NOMO-1 treated with dmso at 0.1 percent for 144 hours (cell line): ENCODE measurements at regions not wholly inside any gene's neighbourhood (a gene's known extent, or its start where the extent isn't known, plus 50 kb on each side); places are given as distances from the start of the nearest gene placed in this dataset.

ENCODE experiments used
- DNase-seq: peaks from one replicate; lab custom pipeline; 2025; ENCODE audit not compliant: unreplicated experiment; lab: John Stamatoyannopoulos, UW

DNA sequence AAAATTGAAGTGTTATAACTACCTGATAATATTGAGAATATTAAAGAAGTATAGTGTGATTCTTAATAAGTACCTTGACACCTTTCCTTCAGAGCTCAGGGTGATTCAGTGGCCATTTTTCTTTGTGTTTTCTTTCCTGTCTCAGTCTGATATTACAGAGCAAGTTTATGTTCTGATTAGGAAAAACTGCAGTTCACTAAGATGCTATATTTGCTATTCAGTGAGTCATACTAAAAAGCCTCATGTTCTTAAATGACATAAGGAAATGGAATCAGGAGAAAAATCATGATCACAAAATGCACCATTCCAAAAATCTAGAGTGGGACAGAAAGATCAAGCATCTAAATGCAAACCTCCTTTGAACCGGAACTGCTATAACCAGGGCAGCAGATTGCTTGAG lies 390.6 kb upstream of the ATP2B1 start:
- no peak for DNase-seq

DNA sequence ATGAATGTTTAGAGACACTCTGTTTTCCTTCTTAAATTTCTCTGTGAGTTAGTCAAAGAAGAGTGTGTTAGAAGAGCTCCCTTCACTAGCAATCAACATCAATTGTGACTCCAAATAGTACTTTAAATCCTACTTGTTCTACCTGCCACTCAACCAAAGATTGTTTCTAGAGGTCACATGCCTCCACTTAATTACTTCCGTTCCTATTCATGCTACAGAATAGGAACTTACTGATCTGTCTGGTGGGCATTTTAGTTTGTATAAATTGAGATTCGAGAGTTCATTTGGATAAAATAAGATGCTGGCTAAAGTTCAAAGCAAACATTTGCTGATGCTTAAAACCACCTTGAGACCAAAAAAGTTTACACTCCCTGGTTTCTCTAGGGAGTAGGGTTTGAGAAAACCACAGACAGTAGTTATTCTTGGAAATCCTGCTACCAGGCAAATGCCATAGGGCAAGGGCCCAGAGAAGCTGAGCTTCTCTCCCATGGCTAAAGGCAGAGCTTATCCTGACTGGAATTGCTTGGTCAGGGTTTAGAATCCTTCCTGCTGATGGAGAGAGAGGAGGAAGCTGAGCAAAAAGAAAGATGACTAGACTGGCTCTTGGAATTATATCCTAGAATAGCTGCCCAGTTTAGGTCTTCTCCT lies 389.6 kb upstream of the ATP2B1 start:
- no peak for DNase-seq

DNA sequence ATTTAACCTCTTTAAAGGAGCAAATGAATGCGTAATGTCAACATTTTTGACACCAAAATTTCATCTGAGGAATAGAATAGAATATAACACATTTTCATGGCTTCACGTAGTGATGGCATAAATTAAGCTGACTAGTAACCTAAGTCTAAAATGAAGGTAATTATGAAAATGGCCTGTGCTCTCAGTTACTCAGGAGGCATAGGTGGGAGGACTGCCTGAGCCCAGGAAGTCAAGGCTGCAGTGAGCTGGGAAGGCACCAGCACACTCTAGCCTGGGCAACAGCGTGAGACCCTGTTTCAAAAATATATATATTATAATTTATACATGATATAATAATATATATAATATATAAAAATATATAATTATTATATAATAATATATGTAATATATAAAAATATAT lies 383.2 kb upstream of the ATP2B1 start:
- no peak for DNase-seq

DNA sequence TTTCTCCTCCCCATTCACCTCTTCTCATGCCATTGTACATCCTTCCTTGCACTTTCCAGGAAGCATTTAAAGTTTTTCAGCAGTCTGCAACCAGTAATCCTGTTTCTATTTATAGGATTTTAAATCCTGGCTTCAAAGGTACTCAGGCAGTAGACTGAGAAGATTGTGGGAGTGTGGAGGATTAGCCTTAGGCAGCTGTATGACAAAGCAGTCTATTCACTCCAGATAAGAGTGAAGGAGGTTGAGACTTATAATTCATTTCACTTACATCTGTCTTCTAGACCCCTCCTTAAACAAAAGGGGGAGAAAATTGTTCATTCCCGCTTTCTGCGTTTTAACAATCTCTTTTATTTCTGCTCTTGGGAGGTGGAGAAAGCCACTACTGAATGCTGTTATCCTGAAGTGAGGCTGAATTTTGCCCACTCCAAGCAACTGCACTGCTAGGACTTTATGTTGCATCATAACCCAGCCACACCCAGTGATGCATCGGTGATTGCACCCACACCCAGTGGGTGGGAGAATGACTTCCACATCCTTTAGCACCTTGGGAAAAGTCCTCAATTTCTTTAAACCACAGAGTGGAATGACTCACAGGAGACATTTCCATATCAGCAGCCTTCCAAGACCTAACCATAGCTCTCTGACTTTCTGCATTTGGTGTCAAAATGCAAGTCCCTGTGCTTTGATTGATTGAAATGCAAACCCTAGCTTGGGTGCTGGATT lies 382.5 kb upstream of the ATP2B1 start:
- no peak for DNase-seq

DNA sequence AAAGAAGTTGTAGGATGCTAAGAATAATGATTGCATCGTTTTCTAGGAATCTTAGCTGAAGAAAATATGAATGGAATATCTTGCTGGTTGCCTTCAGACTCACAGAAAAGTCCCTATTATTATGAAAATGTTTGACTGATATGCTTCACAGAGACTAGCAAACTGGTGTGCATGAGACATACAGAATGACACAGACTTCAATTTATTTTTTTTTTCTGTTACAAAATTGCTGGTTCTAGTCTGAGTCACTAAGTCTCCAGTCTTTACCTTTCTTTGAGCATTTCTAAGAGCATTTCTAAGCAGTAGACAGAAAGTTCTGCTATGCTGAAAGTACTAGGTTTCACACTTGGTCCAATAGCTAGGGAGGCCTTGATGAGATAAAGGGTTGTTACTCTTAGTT lies 377.6 kb upstream of the ATP2B1 start:
- no peak for DNase-seq

- no peak for DNase-seq
These were observed 377.0 kb upstream of the ATP2B1 start for GRCh38 chr12:90085494-90086274.

DNA sequence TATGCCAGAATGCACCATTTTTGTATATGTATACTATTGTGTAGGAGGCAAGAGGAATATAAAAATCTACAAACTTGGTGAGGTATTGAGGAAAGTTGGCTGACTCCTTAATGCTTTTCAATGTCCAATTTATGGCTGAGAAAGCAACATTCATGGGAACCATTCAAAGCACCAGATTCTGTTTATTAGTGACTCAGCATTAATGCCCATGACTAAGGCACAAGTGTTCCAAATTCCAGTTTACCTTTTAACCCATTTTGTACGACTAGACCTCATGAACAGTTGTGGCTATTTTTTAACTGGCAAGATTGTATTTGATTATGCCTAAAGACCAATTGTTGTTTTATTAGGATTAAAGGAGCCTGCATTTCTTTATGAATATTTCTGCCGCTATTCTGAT lies 375.4 kb upstream of the ATP2B1 start:
- DNase-seq, result no peak

GRCh38 chr12:90080616-90081015 lies 372.0 kb upstream of the ATP2B1 start:
- no peak for DNase-seq

- DNase-seq, result no peak
These were observed 371.0 kb upstream of the ATP2B1 start for GRCh38 chr12:90079529-90080210.

DNA sequence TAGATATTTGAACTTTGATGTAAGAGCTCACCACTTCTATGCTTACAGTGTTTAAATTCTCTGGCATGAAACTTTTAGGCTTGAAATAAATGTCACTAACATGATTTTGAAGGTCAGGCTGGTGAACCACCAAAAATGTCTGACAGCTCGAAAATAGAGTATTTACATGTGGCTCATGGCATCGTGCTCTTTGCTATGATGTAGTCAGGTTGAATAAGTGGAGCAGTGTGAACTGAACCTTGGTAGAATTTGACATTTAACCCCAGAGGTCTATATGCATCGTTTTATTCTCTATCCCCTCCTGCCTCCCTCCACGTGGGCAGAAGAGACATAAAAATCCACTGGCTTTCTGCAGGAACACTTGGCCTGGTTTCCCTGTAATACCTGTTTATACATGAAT lies 369.7 kb upstream of the ATP2B1 start:
- DNase-seq, result no peak

DNA sequence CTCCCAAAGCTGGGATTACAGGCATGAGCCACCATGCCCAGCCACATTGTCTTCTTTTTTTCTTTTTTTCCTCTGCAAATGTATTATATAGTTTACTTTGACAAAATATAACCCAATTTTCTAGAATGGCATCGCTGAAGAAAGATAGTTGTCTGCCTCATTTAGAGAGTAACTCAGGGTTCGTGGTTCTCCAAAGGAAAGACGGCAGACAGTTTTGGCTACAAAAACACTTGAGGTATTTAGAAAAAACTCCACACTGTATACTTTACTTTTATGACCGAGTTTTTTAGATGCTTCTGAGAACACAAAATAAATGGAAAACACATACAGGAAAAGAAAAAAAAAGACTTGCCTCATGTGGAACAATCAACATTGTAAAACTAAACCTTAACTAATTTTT lies 369.1 kb upstream of the ATP2B1 start:
- no peak for DNase-seq

- no peak for DNase-seq
These were observed 368.2 kb upstream of the ATP2B1 start for GRCh38 chr12:90076851-90077319.

- DNase-seq, result no peak
These were observed 367.0 kb upstream of the ATP2B1 start for GRCh38 chr12:90075685-90076084.

GRCh38 chr12:90074086-90074485 lies 365.4 kb upstream of the ATP2B1 start:
- no peak for DNase-seq

DNA sequence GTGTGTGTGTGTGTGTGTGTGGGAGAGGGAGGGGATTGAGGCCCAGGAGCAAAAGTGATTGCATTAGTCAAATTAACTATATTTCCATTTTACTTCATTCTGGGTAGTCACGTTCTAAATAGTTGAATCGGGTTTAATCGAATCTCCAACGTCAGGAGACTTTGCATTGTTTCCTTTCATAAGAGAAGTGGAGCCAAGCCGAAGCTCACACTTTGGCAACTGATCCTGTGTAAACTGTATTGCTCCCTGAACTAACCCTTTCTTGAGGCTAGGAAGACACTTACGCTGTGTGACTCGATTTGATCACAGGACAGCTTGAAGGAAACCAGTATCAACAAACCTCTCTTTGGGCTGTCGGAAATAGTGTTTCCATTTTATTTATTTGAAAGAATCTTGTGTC lies 363.4 kb upstream of the ATP2B1 start:
- DNase-seq, result no peak

- no peak for DNase-seq
These were observed 361.1 kb upstream of the ATP2B1 start for GRCh38 chr12:90069711-90070110.

- DNase-seq, result no peak
These were observed 359.2 kb upstream of the ATP2B1 start for GRCh38 chr12:90067791-90068190.

- DNase-seq, result no peak
These were observed 356.5 kb upstream of the ATP2B1 start for GRCh38 chr12:90064852-90065801.

DNA sequence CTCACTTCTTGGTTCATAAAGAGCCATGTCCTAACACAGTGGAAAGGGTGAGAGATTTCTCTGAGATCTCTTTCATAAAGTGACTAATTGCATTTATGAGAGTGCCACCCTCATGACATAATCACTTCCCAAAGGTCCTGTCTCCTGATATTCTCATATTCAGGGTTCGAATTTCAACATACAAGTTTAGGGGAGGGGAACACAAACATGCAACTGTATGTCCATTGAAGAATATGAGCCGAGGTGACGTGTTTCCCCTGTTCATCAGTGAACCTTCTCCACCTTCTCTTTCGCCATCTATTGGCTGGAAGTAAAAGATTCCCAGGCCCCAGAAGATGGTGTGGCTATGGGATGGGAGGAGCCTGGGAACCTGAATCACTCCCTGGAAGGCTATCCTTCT lies 354.2 kb upstream of the ATP2B1 start:
- DNase-seq, result no peak

GRCh38 chr12:90061809-90062208 lies 353.2 kb upstream of the ATP2B1 start:
- DNase-seq, result no peak
